Uterus (tissue), 2 donors: ENCODE measurements at regions not wholly inside any gene's neighbourhood (a gene's known extent, or its start where the extent isn't known, plus 50 kb on each side); places are given as distances from the start of the nearest gene placed in this dataset.

Experiments
- POLR2A ChIP-seq, 2 donors: fragments of 450-650 bp; IDR thresholded peaks; one replicate each; pipeline ENCODE4 v1.6.1; 2016; ENCODE audit warnings: antibody characterized with exemption in 2 of 2, mild to moderate bottlenecking in 1 of 2, moderate library complexity in 1 of 2
- TF ChIP-seq, protein P1 (sequence below), 4 experiments: fragments of 200-600 bp in 2 of 4; fragments of 450-650 bp in 2 of 4; sonication (generic) in 2 of 4; IDR thresholded peaks; one replicate each; pipeline ENCODE4 v1.5.1; 2016 to 2019; ENCODE audit warnings: antibody characterized with exemption in 4 of 4, mild to moderate bottlenecking in 2 of 4, moderate library complexity in 1 of 4

DNA sequence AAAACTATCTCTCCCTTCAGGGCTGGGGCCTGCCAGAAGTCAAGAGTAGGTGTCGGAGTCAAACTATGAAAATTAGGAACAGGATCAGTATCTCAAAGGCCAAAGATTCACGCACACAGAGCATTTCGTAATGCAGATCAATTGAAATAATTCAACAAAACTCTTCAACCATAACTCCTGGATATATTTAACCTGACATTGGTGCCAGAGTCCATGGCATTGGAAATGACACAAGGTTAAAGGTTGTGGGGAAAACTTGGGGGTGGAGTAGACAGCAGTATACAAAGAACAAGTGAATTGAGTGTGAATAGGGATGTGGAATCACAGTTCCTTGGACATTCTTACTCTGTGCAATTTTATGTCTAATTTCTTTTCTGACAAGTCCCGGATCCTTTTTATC, 788.0 kb upstream of the GYPC start:
- TF ChIP-seq, protein P1, sequence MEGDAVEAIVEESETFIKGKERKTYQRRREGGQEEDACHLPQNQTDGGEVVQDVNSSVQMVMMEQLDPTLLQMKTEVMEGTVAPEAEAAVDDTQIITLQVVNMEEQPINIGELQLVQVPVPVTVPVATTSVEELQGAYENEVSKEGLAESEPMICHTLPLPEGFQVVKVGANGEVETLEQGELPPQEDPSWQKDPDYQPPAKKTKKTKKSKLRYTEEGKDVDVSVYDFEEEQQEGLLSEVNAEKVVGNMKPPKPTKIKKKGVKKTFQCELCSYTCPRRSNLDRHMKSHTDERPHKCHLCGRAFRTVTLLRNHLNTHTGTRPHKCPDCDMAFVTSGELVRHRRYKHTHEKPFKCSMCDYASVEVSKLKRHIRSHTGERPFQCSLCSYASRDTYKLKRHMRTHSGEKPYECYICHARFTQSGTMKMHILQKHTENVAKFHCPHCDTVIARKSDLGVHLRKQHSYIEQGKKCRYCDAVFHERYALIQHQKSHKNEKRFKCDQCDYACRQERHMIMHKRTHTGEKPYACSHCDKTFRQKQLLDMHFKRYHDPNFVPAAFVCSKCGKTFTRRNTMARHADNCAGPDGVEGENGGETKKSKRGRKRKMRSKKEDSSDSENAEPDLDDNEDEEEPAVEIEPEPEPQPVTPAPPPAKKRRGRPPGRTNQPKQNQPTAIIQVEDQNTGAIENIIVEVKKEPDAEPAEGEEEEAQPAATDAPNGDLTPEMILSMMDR (IDR thresholded peaks at IDR 0.05) = no peak
- no peak for TF ChIP-seq POLR2A (IDR thresholded peaks at IDR 0.05)
